Suprapubic skin (tissue), 3 donors: ENCODE measurements at regions not wholly inside any gene's neighbourhood (a gene's known extent, or its start where the extent isn't known, plus 50 kb on each side); places are given as distances from the start of the nearest gene placed in this dataset.

Source experiments
- EP300 ChIP-seq: sonication (generic); formaldehyde crosslinking; IDR thresholded peaks from one replicate; pipeline ENCODE4 v1.6.1; 2017; ENCODE audit warnings: antibody characterized with exemption
- POLR2A ChIP-seq, 2 donors: fragments of 450-650 bp; IDR thresholded peaks; one replicate each; pipeline ENCODE4 v1.6.1; 2017; ENCODE audit warnings: antibody characterized with exemption in 2 of 2, mild to moderate bottlenecking in 2 of 2, moderate library complexity in 2 of 2
- TF ChIP-seq, protein P1 (sequence below), 2 donors: fragments of 200-600 bp in 1 of 2; fragments of 450-650 bp in 1 of 2; sonication (generic) in 1 of 2; IDR thresholded peaks; one replicate each; pipeline ENCODE4 v1.5.1; 2016 to 2019; ENCODE audit warnings: antibody characterized with exemption in 2 of 2, mild to moderate bottlenecking in 1 of 2, moderate library complexity in 1 of 2

DNA sequence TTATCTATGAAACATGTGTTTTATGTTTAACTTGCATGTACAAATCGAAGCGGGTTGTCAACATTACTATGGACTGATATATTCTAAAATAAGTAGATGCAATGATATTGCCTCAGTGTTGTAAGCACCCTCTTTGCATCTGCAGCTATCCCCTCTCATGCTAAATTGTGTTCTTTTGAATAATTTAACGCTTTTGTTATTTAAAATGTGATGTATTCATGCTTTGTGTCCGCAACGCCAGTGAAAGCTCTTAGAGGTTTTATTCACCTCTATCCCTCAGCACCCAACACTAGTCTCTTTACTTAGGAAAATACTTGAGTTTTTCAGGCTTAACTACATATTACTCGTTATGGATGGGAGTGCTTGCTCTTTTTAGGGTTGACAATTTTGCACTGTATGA, 173.7 kb upstream of the ID4 start:
- TF ChIP-seq EP300, result no peak
- TF ChIP-seq, protein P1, sequence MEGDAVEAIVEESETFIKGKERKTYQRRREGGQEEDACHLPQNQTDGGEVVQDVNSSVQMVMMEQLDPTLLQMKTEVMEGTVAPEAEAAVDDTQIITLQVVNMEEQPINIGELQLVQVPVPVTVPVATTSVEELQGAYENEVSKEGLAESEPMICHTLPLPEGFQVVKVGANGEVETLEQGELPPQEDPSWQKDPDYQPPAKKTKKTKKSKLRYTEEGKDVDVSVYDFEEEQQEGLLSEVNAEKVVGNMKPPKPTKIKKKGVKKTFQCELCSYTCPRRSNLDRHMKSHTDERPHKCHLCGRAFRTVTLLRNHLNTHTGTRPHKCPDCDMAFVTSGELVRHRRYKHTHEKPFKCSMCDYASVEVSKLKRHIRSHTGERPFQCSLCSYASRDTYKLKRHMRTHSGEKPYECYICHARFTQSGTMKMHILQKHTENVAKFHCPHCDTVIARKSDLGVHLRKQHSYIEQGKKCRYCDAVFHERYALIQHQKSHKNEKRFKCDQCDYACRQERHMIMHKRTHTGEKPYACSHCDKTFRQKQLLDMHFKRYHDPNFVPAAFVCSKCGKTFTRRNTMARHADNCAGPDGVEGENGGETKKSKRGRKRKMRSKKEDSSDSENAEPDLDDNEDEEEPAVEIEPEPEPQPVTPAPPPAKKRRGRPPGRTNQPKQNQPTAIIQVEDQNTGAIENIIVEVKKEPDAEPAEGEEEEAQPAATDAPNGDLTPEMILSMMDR (IDR thresholded peaks at IDR 0.05), result no peak
- no peak for TF ChIP-seq POLR2A (IDR thresholded peaks at IDR 0.05)
